ENCODE measurements at regions not wholly inside any gene's neighbourhood (a gene's known extent, or its start where the extent isn't known, plus 50 kb on each side); places are given as distances from the start of the nearest gene placed in this dataset.

GRCh38 chr22:49019737-49020713, 807.6 kb downstream of the BRD1 start:
- TF ChIP-seq PPARA (CRISPR knock-in tag; IDR thresholded peaks at IDR 0.05; ENCODE audit: borderline replicate concordance) (no peak), PATZ1 (CRISPR knock-in tag; IDR thresholded peaks at IDR 0.05; ENCODE audit: borderline replicate concordance) (no peak), BACH2 (CRISPR knock-in tag; IDR thresholded peaks at IDR 0.05; ENCODE audit: borderline replicate concordance) (no peak), TCF4 (CRISPR knock-in tag; IDR thresholded peaks at IDR 0.05; ENCODE audit: borderline replicate concordance) (no peak), ZNF565 (CRISPR knock-in tag; conservative IDR thresholded peaks at IDR 0.05; ENCODE audit: low read depth) (no peak), ZFP3 (CRISPR knock-in tag; IDR thresholded peaks at IDR 0.05) (no peak), ZFP30 (CRISPR knock-in tag; IDR thresholded peaks at IDR 0.05) (no peak), ESRRG (CRISPR knock-in tag; IDR thresholded peaks at IDR 0.05) (no peak), ISL1 (CRISPR knock-in tag; IDR thresholded peaks at IDR 0.05) (no peak), TOX (CRISPR knock-in tag; IDR thresholded peaks at IDR 0.05; ENCODE audit: borderline replicate concordance) (no peak), SNAI2 (CRISPR knock-in tag; IDR thresholded peaks at IDR 0.05) (no peak), CSDC2 (CRISPR knock-in tag; IDR thresholded peaks at IDR 0.05) (no peak), ARNTL (CRISPR knock-in tag; IDR thresholded peaks at IDR 0.05; ENCODE audit: borderline replicate concordance, low read depth) (no peak), TSHZ2 (CRISPR knock-in tag; IDR thresholded peaks at IDR 0.05) (no peak), GLIS3 (CRISPR knock-in tag; IDR thresholded peaks at IDR 0.05) (no peak), OSR1 (CRISPR knock-in tag; IDR thresholded peaks at IDR 0.05) (no peak), ZNF8 (CRISPR knock-in tag; IDR thresholded peaks at IDR 0.05) (no peak)
- TF ChIP-seq, protein P1, sequence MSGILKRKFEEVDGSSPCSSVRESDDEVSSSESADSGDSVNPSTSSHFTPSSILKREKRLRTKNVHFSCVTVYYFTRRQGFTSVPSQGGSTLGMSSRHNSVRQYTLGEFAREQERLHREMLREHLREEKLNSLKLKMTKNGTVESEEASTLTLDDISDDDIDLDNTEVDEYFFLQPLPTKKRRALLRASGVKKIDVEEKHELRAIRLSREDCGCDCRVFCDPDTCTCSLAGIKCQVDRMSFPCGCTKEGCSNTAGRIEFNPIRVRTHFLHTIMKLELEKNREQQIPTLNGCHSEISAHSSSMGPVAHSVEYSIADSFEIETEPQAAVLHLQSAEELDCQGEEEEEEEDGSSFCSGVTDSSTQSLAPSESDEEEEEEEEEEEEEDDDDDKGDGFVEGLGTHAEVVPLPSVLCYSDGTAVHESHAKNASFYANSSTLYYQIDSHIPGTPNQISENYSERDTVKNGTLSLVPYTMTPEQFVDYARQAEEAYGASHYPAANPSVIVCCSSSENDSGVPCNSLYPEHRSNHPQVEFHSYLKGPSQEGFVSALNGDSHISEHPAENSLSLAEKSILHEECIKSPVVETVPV (CRISPR knock-in tag; IDR thresholded peaks at IDR 0.05): no peak
- no peak for ATAC-seq

GRCh38 chr22:49018601-49019000, 809.1 kb downstream of the BRD1 start:
- ATAC-seq: no peak
- TF ChIP-seq OSR1 (CRISPR knock-in tag; IDR thresholded peaks at IDR 0.05) (no peak), PPARA (CRISPR knock-in tag; IDR thresholded peaks at IDR 0.05; ENCODE audit: borderline replicate concordance) (no peak), ZFP3 (CRISPR knock-in tag; IDR thresholded peaks at IDR 0.05) (no peak), GLIS3 (CRISPR knock-in tag; IDR thresholded peaks at IDR 0.05) (no peak), TSHZ2 (CRISPR knock-in tag; IDR thresholded peaks at IDR 0.05) (no peak), ESRRG (CRISPR knock-in tag; IDR thresholded peaks at IDR 0.05) (no peak), ZC3H10 (CRISPR knock-in tag; IDR thresholded peaks at IDR 0.05) (no peak), ZNF8 (CRISPR knock-in tag; IDR thresholded peaks at IDR 0.05) (no peak), TOX (CRISPR knock-in tag; IDR thresholded peaks at IDR 0.05; ENCODE audit: borderline replicate concordance) (no peak), SNAI2 (CRISPR knock-in tag; IDR thresholded peaks at IDR 0.05) (no peak), ISL1 (CRISPR knock-in tag; IDR thresholded peaks at IDR 0.05) (no peak), ARNTL (CRISPR knock-in tag; IDR thresholded peaks at IDR 0.05; ENCODE audit: borderline replicate concordance, low read depth) (no peak), ZNF565 (CRISPR knock-in tag; conservative IDR thresholded peaks at IDR 0.05; ENCODE audit: low read depth) (no peak), ZNF70 (CRISPR knock-in tag; IDR thresholded peaks at IDR 0.05) (no peak), TCF4 (CRISPR knock-in tag; IDR thresholded peaks at IDR 0.05; ENCODE audit: borderline replicate concordance) (no peak), BACH2 (CRISPR knock-in tag; IDR thresholded peaks at IDR 0.05; ENCODE audit: borderline replicate concordance) (no peak), CSDC2 (CRISPR knock-in tag; IDR thresholded peaks at IDR 0.05) (no peak)
- TF ChIP-seq, protein P2, sequence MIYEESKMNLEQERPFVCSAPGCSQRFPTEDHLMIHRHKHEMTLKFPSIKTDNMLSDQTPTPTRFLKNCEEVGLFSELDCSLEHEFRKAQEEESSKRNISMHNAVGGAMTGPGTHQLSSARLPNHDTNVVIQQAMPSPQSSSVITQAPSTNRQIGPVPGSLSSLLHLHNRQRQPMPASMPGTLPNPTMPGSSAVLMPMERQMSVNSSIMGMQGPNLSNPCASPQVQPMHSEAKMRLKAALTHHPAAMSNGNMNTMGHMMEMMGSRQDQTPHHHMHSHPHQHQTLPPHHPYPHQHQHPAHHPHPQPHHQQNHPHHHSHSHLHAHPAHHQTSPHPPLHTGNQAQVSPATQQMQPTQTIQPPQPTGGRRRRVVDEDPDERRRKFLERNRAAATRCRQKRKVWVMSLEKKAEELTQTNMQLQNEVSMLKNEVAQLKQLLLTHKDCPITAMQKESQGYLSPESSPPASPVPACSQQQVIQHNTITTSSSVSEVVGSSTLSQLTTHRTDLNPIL (CRISPR knock-in tag; IDR thresholded peaks at IDR 0.05; ENCODE audit: low read depth): no peak
- TF ChIP-seq, protein P3, sequence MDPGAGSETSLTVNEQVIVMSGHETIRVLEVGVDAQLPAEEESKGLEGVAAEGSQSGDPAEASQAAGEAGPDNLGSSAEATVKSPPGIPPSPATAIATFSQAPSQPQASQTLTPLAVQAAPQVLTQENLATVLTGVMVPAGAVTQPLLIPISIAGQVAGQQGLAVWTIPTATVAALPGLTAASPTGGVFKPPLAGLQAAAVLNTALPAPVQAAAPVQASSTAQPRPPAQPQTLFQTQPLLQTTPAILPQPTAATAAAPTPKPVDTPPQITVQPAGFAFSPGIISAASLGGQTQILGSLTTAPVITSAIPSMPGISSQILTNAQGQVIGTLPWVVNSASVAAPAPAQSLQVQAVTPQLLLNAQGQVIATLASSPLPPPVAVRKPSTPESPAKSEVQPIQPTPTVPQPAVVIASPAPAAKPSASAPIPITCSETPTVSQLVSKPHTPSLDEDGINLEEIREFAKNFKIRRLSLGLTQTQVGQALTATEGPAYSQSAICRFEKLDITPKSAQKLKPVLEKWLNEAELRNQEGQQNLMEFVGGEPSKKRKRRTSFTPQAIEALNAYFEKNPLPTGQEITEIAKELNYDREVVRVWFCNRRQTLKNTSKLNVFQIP (CRISPR knock-in tag; IDR thresholded peaks at IDR 0.05; ENCODE audit: borderline replicate concordance, low read depth): no peak

Data from SK-N-SH treated with all-trans-retinoic acid at 6 μM for 48 hours (cell line).